ENCODE measurements at regions not wholly inside any gene's neighbourhood (a gene's known extent, or its start where the extent isn't known, plus 50 kb on each side); places are given as distances from the start of the nearest gene placed in this dataset.

- no peak overlapping the region for H3K4me3 ChIP-seq (ENCODE audit: low read depth, low read length)
- H3K36me3 ChIP-seq (ENCODE audit: control insufficient read depth, insufficient read depth, low read length), result no peaks in the 10 kb centered on the region
- FAIRE-seq, result no peak
- no peak for TF ChIP-seq CTCF (IDR thresholded peaks at IDR 0.05; ENCODE audit: insufficient read depth, low read length, severe bottlenecking)
- H3K27me3 ChIP-seq (ENCODE audit: control insufficient read depth, insufficient read depth, low read length), result no peaks in the 10 kb centered on the region
- no peak for DNase-seq (ENCODE audit: low read depth)
Observed at GRCh38 chrX:6456196-6456595, 78.7 kb downstream of the VCX3A start.

GRCh38 chrX:6449946-6450345 is 85.0 kb downstream of the VCX3A start:
- DNase-seq (ENCODE audit: low read depth) (no peak), FAIRE-seq (no peak)
- no peaks in the 10 kb centered on the region for H3K36me3 ChIP-seq (ENCODE audit: control insufficient read depth, insufficient read depth, low read length)
- TF ChIP-seq CTCF (IDR thresholded peaks at IDR 0.05; ENCODE audit: insufficient read depth, low read length, severe bottlenecking), result no peak
- no peak overlapping the region for H3K4me3 ChIP-seq (ENCODE audit: low read depth, low read length)
- no peaks in the 10 kb centered on the region for H3K27me3 ChIP-seq (ENCODE audit: control insufficient read depth, insufficient read depth, low read length)

- Histone ChIP-seq H3K4me3 (ENCODE audit: low read depth, low read length) (no peak overlapping the region), H3K36me3 (ENCODE audit: control insufficient read depth, insufficient read depth, low read length) (no peaks in the 10 kb centered on the region), H3K27me3 (ENCODE audit: control insufficient read depth, insufficient read depth, low read length) (no peaks in the 10 kb centered on the region)
- DNase-seq (ENCODE audit: low read depth) (no peak), FAIRE-seq (no peak)
- TF ChIP-seq CTCF (IDR thresholded peaks at IDR 0.05; ENCODE audit: insufficient read depth, low read length, severe bottlenecking), result no peak
Observed at GRCh38 chrX:6448003-6448402, 86.9 kb downstream of the VCX3A start.

GRCh38 chrX:6446582-6446981 is 88.3 kb downstream of the VCX3A start:
- DNase-seq (ENCODE audit: low read depth) (no peak), FAIRE-seq (no peak)
- H3K36me3 ChIP-seq (ENCODE audit: control insufficient read depth, insufficient read depth, low read length), result no peaks in the 10 kb centered on the region
- H3K27me3 ChIP-seq (ENCODE audit: control insufficient read depth, insufficient read depth, low read length), result no peaks in the 10 kb centered on the region
- H3K4me3 ChIP-seq (ENCODE audit: low read depth, low read length), result no peak overlapping the region
- TF ChIP-seq CTCF (IDR thresholded peaks at IDR 0.05; ENCODE audit: insufficient read depth, low read length, severe bottlenecking), result no peak

- H3K36me3 ChIP-seq (ENCODE audit: control insufficient read depth, insufficient read depth, low read length), result no peaks in the 10 kb centered on the region
- FAIRE-seq (no peak), DNase-seq (ENCODE audit: low read depth) (no peak)
- H3K27me3 ChIP-seq (ENCODE audit: control insufficient read depth, insufficient read depth, low read length), result no peaks in the 10 kb centered on the region
- H3K4me3 ChIP-seq (ENCODE audit: low read depth, low read length), result no peak overlapping the region
- TF ChIP-seq CTCF (IDR thresholded peaks at IDR 0.05; ENCODE audit: insufficient read depth, low read length, severe bottlenecking), result no peak
Observed at GRCh38 chrX:6440648-6441047, 94.3 kb downstream of the VCX3A start.

- no peaks in the 10 kb centered on the region for H3K27me3 ChIP-seq (ENCODE audit: control insufficient read depth, insufficient read depth, low read length)
- TF ChIP-seq CTCF (IDR thresholded peaks at IDR 0.05; ENCODE audit: insufficient read depth, low read length, severe bottlenecking), result no peak
- DNase-seq (ENCODE audit: low read depth), result no peak
- H3K4me3 ChIP-seq (ENCODE audit: low read depth, low read length), result no peak overlapping the region
- no peaks in the 10 kb centered on the region for H3K36me3 ChIP-seq (ENCODE audit: control insufficient read depth, insufficient read depth, low read length)
- FAIRE-seq, result no peak
Observed at GRCh38 chrX:6432226-6432625, 102.7 kb downstream of the VCX3A start.
